GM21367 (cell line): ENCODE measurements at regions not wholly inside any gene's neighbourhood (a gene's known extent, or its start where the extent isn't known, plus 50 kb on each side); places are given as distances from the start of the nearest gene placed in this dataset.
"Not testable (repeated sequence)": the region's sequence is repeated elsewhere in the genome, so short reads cannot be mapped to it uniquely, and the experiment has no call there.

Experiments used
- ATAC-seq: cut with Tn5 transposase; IDR thresholded peaks from one replicate; pipeline ENCODE4 v1.9.1; 2021; ENCODE audit not compliant: unreplicated experiment

- no peak for ATAC-seq
Measured at GRCh38 chr2:38149531-38149930, 73.6 kb upstream of the CYP1B1 start.

GRCh38 chr2:38148501-38148900, 72.5 kb upstream of the CYP1B1 start:
- no peak for ATAC-seq

DNA sequence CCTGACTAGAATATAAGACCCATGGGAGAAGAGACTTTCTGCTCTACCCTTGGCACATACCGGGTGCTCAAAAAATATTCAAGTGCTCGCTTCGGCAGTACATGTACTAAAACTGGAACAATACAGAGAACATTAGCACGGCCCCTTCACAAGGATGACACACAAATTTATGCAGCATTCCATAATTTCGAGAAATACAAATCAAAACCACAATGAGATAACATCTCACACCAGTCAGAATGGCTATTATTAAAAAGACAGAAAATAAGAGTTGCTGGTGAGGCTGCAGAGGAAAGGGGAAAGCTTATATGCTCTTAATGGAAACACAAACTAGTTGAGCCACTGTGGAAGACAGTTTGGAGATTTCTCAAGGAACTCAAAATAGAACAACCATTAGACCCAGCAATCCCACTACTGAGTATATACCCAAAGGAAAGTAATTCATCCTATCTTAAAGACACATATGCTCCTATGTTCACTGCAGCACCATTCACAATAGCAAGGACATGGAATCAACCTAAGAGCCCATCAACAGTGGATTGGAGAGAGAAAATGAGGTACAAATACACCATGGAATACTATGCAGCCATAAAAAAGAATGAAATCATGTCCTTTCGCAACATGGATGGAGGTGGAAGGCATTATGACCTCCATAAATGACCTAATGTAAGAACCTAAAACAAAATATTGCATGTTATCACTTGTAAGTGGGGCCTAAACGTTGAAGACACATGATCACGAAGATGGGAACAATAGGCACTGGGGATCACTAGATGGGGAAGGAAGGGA, 71.6 kb upstream of the CYP1B1 start:
- ATAC-seq, result no peak

DNA sequence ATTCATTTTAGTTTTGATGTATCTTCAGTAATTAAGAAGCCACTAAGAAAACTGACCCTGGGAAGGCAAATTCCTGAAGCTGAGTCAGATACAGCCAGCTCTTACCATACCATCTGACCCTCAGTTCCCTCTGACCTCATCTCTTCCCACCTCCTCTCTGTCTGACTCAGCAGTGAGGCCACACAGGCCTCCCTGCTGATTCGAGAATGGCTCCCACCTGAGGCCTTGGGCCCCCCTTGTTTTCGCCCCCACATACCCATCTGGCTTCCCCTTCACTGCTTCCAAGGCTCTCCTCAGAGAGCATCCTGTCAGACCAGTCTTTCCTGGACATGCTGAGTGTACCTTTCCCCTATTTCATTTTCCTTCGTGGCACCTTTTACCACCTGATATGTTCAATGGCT, 71.0 kb upstream of the CYP1B1 start:
- ATAC-seq, result peak; percentile 75

GRCh38 chr2:38146275-38146906, 70.4 kb upstream of the CYP1B1 start:
- peak; percentile 50 for ATAC-seq

DNA sequence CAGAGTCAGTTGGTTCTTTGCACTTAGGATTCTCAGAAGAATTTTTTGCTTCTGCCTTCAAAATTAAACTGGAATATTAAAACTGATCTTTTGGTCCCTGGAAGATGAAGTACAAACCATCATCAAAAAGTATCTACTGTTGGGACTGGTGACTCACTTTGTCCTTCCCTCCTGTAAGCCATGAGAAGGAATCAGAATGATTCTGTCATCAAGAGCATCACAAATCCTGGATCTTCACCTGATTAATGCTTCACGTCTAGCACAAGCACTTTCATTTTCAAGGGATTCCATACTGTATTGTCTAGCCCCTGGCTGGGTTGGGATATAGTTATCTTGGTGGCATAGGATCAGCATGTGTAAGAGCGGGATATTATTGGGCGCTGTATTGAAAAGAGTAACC, 69.3 kb upstream of the CYP1B1 start:
- ATAC-seq, result no peak

- ATAC-seq, result no peak
Measured at GRCh38 chr2:38142627-38143026, 66.7 kb upstream of the CYP1B1 start.

DNA sequence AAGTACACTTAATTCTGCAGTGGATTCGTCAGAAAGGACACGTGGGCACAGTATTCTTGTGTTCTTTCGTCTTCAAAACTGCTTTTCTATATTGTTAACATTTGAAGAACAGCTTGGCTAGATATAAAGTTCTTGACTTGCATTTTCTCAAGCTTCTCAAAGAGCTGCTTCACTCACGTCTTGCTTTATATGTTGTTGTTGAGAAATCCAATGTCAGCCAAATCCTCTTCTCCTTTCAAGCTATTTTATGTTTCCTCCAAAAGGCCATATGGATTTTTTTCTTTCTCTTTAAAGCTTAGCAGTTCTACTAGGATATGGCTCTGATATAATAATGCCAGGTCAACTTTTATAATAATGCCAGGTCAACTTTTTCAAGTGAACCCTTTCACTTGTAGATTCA, 65.5 kb upstream of the CYP1B1 start:
- ATAC-seq, result no peak

- no peak for ATAC-seq
Measured at GRCh38 chr2:38138996-38139395, 63.0 kb upstream of the CYP1B1 start.

DNA sequence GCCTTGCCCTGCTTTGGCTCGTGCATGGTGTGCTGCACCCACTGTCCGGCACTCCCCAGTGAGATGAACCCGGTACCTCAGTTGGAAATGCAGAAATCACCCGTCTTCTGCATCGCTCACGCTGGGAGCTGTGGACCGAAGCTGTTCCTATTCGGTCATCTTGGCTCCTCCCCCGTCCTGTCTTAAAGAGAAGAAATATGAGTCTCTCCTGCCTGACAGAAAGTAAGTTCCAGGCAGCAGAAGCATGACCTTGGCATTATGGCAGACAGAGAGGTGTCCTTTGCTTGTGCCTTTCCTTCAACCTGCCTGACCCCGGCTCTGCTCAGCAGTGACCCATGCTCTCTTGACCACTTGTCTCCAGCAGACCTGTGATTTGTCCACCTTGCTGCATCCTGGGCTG, 62.5 kb upstream of the CYP1B1 start:
- ATAC-seq, result no peak

DNA sequence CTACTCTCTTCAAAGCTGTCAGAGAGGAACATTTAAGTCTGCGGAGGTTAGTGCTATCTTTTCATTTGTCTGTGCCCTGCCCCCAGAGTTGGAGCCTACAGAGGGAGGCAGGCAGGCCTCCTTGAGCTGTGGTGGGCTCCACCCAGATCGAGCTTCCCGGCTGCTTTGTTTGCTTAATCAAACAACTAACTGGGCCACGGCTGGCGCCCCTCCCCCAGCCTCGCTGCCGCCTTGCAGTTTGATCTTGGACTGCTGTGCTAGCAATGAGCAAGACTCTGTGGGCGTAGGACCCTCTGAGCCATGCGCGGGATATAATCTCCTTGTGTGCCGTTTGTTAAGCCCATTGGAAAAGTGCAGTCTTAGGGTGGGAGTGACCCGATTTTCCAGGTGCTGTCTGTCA, 62.0 kb upstream of the CYP1B1 start:
- not testable (repeated sequence) for ATAC-seq

DNA sequence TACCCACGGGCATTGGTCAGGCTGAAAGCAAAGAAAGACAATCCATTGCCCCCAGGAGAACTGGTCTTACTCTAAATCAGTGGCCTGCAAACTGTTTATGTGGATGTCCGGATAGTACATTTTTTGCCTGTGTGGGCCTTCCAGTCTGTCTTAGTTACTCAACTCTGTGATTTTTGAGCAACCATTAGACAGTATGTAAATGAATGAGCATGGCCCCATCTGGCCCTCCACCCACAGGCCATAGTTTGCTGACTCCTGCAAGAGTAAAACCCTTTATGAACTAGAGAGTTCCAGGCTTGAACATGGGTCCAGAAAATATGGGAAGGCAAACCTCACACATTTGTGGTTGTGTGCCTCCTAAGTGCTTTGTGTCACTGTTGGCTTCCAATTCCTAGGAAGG, 55.7 kb upstream of the CYP1B1 start:
- ATAC-seq, result no peak

DNA sequence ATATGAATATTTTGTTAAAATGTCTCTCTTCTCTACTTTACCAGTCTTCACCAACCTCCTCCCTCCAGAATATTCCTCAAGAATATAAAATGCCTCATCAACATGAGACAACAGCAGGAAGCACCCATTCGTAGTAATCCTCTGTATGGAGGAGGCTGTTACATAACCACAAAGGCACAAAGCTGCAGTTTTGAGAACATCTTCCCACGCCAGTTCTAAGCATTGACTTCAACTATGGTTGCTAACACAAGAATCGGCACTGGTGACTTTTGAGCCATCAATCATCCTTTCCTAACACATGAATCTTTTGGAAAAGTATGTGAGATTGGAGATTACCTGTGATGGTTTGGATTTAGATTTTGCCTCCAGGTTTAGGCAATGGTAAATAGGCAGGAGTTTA, 54.9 kb upstream of the CYP1B1 start:
- no peak for ATAC-seq

DNA sequence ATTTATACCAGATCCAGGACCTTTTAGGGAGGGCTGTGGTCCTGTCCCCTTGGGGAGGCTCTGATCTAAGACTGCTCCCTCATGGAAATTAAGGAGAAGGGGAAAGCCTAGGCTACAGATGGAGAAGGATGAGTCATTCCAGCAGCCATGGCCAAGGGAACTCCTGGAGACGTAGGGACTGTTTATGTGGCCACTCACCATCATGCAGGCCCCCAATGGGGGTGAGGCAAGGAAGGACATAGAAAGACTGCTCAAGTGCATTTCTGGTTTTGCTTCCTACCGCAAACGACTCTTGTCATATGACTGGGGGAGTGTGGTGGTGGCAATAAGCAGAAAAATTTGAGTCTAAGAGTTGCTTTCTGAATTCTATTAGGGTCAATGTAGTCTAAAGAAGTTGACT, 54.0 kb upstream of the CYP1B1 start:
- ATAC-seq, result no peak

- no peak for ATAC-seq
Measured at GRCh38 chr2:38129481-38129880, 53.5 kb upstream of the CYP1B1 start.

GRCh38 chr2:38128653-38129052, 52.7 kb upstream of the CYP1B1 start:
- ATAC-seq, result no peak

DNA sequence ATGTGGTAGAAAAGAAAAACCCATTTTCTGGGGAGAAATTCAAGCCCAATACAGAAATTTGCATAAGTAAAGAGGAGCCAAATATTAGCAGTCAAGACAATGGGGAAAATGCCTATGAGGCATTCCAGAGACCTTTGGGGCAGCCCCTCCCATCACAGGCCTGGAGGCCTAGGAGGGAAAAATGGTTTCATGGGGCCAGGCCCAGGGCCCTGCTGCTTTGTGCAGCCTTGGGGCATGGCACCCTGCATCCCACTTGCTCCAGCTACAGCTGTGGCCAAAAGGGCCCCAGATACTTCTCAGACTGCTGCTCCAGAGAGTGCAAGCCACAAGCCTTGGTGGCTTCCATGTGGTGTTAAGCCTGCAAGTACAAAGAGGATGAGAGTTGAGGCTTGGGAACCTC, 51.3 kb upstream of the CYP1B1 start:
- no peak for ATAC-seq

- no peak for ATAC-seq
Measured at GRCh38 chr2:38125842-38126241, 49.9 kb upstream of the CYP1B1 start.
